GM19438 (cell line): ENCODE measurements at regions not wholly inside any gene's neighbourhood (a gene's known extent, or its start where the extent isn't known, plus 50 kb on each side); places are given as distances from the start of the nearest gene placed in this dataset.

ENCODE experiments used
- ATAC-seq: cut with Tn5 transposase; IDR thresholded peaks from one replicate; pipeline ENCODE4 v1.9.1; 2021; ENCODE audit warnings: low read depth; ENCODE audit not compliant: unreplicated experiment

DNA sequence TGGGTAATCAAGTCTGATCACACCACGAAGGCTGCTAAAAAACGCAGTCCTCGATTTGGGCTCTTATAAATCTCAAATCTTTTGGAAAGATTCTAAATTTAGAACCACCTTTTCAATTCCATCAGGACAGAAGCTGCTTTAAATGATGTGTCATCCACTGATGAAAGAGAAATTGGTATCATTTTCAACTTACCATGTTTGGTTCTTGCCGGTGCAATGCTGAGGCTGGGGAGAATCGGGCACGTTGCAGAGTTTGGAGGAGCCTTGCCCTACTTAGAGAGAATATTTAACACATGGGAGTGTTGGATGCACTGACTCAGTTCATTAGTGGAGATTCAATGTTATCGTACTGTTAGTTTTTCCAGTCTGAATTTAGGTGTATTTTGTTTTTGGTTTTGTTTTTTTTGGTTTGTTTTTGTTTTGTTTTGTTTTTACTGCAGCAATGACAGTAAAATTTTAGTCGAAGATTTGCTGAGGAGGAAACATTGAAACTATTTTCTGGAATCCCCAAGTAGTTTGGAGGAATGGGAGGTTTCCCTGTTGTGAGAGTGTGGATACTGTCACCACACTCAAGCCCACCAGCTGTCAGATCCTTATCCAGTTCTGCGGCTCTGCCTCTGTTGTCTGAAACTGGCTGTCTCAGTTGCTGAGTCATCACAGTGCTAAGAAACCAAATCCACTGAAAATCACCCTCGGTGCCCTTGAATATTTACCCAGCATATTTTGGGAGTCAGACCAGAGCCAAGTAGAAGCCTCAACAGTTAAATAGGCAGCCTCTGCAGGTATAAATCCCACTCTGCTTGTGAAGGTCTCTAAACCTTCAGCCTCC is 497.0 kb downstream of the BTBD3 start:
- ATAC-seq: no peak

DNA sequence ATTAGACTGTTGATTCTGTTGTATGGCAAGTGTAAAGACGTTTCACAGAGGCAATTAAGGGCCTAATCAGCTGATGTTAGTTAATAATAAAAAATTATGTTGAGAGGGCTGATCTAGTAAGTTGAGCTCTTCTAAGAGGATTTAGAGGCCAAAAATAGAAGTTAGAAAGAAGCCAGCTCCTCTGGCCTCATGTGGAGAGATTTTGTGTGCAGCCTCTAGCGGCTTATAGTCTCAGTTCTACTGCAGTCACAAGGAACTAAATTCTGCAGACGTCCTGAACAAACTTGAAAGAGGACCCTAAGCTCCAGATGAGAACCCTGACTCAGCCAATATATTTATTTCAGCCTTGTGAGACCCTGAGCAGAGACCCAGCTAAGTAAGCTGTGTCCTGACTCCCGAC is 498.6 kb downstream of the BTBD3 start:
- no peak for ATAC-seq

DNA sequence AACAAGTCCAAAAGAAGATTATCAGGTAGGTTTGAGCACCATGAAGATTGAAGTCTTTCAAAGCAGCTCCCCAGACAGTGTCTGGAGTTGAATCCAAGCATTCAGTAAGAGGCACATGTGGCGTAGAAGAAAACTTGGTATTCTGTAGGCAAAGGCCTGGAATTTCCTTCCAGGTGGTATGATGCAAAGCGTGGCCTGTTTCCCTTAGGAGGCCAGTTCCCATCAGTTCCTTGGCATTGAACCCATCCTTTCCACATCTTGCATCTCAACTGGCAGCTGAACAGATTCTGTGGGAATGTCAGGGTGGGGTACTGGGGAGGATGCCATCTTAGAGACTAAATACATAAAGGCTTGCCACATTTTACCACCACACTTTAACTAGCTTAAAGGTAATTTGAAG is 516.0 kb downstream of the BTBD3 start:
- no peak for ATAC-seq

DNA sequence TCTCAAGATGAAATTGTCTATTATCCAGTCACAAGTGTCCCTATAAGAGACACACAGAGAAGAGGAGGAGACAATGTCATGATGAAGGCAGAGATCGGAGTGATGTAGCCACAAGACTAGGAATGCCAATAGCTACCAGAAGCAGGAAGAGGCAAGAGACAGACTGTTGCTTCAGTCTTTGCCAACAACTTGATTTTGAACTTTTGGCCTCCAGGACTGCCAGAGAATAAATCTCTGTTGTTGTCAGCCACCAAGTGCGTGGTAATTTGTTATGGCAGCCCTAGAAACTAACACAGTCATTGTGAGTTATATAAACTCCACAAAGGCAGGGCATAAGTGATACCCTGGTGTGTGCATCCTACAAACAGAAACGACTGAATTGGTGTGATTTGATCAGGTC is 517.0 kb downstream of the BTBD3 start:
- ATAC-seq: no peak

DNA sequence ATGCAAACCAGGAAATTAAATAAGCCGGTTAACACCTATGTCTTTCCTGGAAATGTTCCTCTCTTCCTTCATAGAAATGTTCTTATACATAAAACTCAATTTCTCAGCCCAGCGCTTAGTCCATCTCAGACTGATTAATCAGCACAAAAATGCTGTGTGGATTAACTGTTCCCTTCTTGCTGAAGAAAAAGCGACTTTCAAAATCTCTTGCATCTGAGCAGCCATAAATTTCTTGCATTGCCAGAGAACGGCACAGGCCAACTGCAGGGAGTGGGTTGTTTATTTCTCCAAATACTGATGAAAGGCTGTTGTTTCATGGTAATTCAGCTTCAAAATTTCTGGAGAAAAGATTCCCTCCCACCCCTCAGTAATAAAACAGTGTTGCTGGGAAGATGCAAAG is 517.6 kb downstream of the BTBD3 start:
- ATAC-seq: no peak

DNA sequence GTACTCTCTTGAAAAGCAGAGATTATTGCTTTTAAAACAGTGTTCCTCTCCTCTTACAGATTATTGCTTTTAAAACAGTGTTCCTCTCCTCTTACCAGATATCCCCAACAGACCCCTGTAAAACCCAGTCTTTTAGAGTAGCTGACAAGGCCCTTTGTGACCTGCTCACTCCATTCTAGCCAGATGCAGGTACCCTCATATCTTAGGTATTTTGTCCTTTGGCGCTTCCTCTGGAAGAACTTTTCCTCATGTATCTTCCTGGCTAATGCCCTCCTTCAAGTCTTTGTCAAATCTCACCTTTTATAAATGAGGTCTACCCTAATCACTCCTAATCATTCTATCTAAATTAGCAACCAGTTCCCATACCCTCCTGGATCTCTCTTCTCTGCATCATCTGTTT is 536.0 kb downstream of the BTBD3 start:
- no peak for ATAC-seq

DNA sequence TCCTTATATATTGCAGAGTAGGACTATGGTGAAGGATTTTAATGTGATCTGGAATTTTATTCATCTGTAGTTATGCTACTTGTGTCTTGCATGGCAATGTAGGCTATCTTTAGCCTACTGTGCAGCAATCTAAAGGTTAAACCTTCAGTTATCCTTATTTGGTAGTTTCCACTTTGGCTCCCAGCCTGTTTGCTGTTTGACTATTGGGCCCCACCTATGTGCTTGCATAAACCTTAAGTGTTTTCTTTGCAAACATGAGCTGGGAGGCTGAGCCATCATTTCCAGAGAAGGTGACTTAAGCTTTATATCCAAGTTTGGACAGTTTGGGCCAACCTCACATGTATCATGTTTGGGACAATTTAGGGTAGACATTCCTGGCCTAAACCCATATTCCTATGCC is 537.5 kb downstream of the BTBD3 start:
- no peak for ATAC-seq

DNA sequence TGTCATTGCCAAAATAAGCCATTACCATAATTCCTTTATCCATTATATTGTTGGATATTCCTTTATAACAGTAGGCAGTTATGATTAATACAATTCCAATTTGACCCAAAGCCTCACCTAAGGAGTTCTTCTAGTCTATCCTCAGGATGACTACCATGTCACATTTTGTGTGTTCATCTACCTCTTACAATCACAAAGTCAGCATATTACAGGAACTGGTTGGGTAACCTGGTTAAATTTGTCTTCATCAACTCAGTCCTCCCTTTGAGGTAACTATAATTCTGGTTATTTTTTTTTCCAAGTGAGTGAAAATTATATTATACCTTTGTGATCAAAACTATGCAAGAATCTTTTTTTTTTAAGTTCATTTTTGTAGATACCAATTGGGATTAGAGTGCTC is 540.5 kb downstream of the BTBD3 start:
- ATAC-seq: no peak

DNA sequence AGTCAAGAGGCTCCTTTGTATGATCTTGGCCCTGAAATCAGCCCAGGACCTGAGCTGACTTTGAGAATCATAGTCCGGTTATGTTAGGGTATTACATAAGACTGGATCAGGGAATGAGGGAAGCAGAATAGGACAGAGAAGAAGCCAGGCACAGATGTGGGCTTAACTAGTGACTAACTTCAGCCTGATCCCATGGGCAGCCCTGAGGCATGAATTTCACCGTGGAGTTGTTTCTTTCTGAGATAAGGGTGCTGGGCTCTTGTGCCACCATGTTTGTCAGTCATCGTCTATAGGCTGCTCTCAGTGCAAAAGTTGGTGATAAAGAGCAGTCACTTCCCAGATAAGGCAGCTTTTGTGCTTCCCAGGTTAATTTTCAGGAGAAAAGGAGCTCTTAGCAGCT is 544.7 kb upstream of the SPTLC3 start:
- ATAC-seq: no peak

DNA sequence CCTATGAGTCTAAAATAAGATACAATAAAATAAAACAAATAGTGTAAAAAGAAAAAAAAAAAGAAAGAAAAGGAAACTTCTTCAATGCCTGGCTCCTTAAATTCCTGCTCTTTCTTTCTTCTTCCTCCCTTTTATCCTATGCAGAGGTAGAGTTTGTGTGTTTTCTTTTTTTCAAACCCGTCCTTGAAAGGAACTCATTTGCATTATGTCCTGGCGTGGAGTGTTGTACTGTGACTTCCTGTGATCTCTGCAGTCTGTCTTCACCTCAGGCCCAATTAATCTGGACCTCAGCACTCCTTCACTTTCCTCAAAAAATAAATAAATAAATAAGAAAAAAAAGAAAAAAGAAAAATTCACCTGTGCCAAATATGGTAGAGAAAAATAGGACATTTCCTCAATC is 541.9 kb upstream of the SPTLC3 start:
- no peak for ATAC-seq

DNA sequence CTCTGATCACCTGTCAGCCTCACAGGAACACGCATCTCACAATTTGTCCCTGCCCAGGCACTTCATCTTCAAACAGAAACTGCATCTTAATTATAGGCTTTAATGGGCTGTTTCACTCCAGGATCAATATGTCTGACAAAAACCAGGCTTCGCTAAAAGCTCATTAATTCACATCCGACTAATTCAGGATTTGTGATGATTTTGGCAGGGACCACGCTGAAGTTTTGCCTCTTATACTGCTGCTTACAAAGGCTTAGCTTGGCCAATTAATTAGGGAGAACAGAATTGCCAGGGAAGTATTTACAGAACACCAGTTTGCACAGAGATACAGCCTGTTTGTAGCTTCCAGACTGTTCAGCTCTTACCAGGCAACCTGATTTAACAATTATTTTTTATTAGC is 541.0 kb upstream of the SPTLC3 start:
- no peak for ATAC-seq

DNA sequence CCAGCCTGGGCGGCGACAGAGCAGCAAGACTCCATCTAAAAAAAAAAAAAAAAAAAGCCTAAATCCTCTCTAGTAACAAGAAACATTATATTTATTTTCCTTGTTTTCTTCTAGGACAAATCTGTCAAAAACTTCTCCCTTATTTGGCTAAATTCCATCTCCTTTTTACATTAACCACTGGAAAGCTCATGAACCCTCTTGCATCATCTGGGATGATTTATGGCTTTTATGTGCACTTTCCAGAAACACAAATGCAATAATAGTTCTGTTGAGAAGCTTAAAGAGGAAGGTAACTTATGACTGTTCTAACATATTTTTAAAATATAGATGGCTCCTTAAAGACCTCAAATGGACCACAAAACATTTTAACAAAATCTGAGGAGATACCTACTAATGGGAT is 526.1 kb upstream of the SPTLC3 start:
- ATAC-seq: no peak

DNA sequence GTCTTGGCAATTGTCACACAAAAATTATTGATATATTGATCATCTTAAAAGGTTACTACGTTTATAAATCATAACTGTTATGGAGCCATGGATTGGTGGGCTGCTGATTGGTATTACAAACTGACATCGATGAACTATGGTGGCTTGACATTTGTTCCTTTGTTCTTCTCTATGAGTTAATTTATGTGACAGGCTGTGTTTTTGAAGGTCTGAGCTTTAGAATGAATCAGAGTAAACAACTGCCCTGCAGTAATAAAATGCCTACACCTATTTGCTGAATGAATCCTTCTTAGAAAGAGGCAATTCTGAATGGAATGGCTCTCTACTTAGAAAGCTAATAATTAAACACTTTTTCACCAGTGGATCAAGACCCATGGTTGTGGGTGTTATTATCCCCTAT is 506.3 kb upstream of the SPTLC3 start:
- ATAC-seq: no peak

DNA sequence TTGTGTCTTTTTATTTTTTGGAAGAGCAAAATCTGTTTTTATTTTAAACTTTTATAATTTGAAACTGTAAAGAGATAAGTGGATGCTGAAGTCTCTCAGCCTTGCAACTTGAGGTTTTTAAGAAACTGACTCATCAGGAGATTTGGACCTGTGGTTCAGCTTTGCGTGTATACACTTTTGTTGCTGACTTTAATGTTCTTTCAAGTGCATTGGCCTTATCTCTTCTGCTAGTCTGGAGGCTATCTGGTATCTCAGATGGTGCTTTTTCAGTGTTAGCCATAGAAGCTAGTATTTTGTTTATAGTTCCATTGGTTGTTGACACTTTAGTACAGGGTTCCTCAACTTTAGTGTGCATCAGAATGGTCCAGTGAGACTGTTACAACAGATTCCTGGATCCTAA is 504.0 kb upstream of the SPTLC3 start:
- ATAC-seq: no peak

DNA sequence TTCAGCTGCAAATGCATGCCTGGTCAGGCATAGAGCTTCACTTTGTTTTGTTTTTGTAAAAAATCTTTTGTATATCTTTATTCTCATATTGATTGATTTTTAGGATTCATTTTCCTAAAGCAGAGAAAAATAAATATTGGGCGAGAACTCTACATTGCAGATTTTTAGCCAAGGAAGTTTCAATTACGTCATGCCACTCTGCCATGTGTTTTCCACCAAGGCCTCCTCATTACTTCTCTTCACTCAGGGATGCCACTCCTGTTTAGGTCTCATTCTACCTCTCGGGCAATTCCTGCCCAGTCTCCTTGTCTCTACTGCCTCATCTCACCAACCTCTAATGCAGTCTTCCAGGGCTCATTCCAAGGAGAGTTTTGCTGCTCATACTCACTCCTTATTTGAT is 497.3 kb upstream of the SPTLC3 start:
- ATAC-seq: no peak

DNA sequence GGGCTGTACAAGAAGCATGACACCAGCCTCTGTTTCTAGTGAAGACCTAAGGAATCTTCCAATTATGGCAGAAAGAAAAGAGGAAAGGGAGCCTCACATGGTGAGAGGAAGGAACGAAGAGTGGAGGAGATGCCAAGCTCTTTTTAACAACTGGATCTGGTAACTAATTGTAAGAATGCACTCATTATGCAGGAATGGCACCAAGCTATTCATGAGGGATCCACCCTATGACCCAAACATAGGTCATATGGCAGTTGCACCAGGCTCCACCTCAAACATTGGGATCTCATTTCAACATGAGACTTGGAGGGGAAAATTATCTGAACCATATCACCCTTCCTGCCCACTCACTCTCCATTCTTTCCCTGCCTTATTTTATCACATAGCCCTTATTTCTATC is 496.0 kb upstream of the SPTLC3 start:
- ATAC-seq: no peak

DNA sequence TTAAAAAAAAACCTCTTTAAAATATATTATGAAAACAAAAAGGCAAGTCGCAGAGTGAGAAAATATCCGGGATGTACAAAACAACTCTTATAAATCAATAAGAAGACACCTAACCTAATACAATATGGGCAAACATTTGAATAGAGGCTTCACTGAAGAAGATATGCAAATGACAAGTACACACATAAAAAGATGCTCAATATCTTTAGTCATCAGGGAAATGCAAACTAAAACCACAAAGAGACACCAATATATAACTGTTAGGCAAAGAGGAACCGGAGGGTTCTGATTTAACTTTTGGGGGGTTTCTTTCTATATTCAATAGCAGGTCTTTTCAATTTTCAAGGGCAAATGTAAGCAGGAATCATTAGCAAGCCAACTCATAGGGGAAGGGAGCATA is 480.7 kb upstream of the SPTLC3 start:
- no peak for ATAC-seq

DNA sequence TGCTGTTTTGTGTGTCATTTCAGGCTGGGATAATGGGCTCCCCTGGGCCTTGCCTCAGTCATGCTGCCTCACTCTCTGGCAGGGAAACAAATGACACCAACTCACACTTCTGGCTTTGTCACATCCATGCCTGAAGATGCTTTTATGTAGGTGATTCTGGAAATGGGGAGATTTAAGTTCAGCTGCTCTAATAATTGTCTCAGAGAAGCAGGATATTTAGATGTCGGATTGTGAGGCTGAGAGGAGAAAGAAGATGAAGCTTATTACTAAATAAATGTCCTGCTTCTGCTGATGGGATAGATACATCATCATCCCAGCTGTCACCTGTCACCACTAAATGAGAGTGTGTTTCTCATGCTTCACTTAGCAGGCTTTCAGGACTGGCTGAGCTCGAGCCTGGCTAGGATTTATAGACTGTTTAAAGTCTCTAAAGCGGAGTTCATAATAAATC is 480.2 kb upstream of the SPTLC3 start:
- ATAC-seq: no peak

DNA sequence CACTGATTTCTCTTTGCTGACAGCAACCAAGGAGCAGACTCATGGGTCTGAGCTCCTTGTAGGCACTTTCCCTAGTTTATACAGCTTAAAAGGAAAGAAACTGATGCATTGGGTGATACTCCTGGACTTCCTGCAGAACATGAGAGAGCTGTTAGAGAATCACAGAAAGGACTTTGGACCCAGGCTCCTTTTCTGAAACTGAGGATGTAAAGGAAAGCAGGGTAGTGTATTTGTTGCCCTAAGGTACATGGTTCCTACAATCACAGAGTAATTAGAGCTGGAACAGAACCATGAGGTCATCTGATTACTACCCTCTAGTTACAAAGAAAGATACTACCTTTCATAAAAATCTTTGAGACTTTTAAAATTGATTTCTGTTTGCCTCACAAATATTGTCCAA is 477.1 kb upstream of the SPTLC3 start:
- no peak for ATAC-seq

DNA sequence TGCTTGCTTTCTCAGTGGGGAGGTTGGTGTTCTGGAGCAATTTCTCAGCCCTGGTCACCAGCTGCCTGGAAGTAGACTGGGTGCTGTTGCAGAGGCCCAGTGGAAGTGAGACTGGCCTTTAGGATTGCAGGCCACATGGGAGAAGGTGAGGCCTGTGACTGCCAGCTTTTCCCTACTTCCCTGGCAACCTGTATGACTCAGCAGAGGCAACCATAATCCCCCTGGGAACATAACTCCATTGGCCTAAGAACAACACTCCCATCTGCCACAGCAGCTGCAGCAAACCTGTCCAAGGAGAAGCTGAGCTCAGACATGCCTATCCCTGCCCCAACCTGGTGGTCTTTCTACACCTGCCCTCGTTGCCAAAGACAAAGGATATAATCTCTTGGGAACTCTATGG is 473.5 kb upstream of the SPTLC3 start:
- ATAC-seq: no peak

DNA sequence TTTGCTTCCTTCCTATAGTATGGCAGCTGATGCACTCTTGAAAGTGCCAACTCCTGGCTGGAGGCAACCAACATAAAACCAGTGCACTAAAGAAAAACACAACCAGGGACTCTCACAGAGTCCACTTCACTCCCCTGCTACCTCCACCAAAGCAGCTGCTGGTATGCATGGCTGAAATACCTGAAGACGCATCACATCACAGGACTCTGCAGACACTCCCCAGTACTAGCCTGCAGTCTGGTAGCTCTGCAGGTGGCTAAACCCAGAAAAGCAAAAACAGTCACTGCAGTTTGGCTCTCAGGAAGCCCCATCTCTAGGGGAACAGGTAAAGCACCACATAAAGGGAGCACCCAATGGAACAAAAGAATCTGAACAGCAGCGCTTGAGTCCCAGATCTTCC is 473.0 kb upstream of the SPTLC3 start:
- ATAC-seq: no peak

DNA sequence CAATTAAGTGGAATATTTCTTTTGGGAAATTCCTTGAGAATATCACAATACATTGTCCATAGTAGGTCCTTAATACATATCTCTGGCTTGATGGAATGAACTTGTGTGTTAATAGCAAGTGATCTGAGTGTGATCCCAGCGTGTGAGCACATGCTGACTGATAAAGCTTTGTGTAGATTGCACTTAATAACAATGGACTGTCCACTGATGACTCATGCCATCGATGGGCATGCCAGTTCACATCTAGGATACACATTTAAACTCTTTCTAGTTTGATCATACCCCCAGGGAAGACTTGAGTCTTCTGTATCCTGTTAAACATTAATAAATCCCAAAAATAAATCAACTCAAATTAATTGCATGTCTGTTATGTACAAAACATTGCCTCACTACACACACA is 454.3 kb upstream of the SPTLC3 start:
- no peak for ATAC-seq

DNA sequence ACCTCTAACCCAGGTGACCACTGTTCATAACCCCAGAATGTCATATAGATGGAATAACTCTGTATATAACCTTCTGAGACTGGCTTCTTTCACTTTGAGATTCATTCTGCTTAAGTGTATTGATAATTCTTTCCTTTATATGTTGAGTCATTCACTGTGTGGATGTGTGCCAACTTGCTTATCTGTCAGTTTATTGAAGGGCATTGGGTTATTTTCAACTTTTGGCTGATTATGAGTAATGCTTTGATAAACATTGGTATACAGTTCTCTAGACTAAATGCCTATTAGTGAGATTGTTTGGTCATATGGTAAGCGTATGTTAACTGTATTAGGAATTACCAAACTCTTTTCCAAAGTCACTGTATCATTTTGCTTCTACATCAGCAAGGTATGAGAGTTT is 453.4 kb upstream of the SPTLC3 start:
- no peak for ATAC-seq
